Neuronal stem cell (in vitro differentiated cells): ENCODE measurements at regions not wholly inside any gene's neighbourhood (a gene's known extent, or its start where the extent isn't known, plus 50 kb on each side); places are given as distances from the start of the nearest gene placed in this dataset.

Source experiments
- DNase-seq: peaks from one replicate; pipeline ENCODE4 v3.0.0-alpha.2; 2013; ENCODE audit warnings: low spot score
- H2AFZ ChIP-seq: one replicate; pipeline ENCODE4 v1.6.1; 2013; ENCODE audit warnings: mild to moderate bottlenecking, low read length, inconsistent platforms
- H2AK5ac ChIP-seq: 2 replicates; pipeline ENCODE4 v1.6.1; 2013; ENCODE audit warnings: low read depth, mild to moderate bottlenecking, inconsistent platforms, low read length, moderate library complexity, mixed read lengths
- H2BK120ac ChIP-seq: 2 replicates; pipeline ENCODE4 v1.6.1; 2013; ENCODE audit warnings: low read depth, mild to moderate bottlenecking, inconsistent platforms, low read length, moderate library complexity, mixed read lengths
- H2BK12ac ChIP-seq: one replicate; pipeline ENCODE4 v1.6.1; 2013; ENCODE audit warnings: low read length, inconsistent platforms
- H2BK15ac ChIP-seq: 2 replicates; pipeline ENCODE4 v1.6.1; 2013; ENCODE audit warnings: mild to moderate bottlenecking, low read length, inconsistent platforms, mixed read lengths
- H2BK5ac ChIP-seq: one replicate; pipeline ENCODE4 v1.6.1; 2013; ENCODE audit warnings: inconsistent platforms, mild to moderate bottlenecking, low read length, moderate library complexity
- H3K14ac ChIP-seq: one replicate; pipeline ENCODE4 v1.6.1; 2013; ENCODE audit warnings: low read length, inconsistent platforms
- H3K18ac ChIP-seq: 2 replicates; pipeline ENCODE4 v1.6.1; 2013; ENCODE audit warnings: low read length, inconsistent platforms
- H3K23ac ChIP-seq: 2 replicates; pipeline ENCODE4 v1.6.1; 2013; ENCODE audit warnings: low read depth, mild to moderate bottlenecking, mixed read lengths, low read length, inconsistent platforms; ENCODE audit not compliant: poor library complexity
- H3K27ac ChIP-seq: replicated peaks from 3 replicates; pipeline ENCODE4 v1.5.1; 2013; ENCODE audit warnings: low read length, inconsistent platforms
- H3K27me3 ChIP-seq, 3 experiments: 2 replicates each; pipeline ENCODE4 v1.6.1; 2013; ENCODE audit warnings: low read length in 3 of 3, mild to moderate bottlenecking in 2 of 3, inconsistent platforms in 1 of 3, low read depth in 1 of 3, mixed read lengths in 1 of 3, moderate library complexity in 1 of 3; ENCODE audit not compliant: control insufficient read depth in 3 of 3, insufficient read depth in 3 of 3
- H3K36me3 ChIP-seq, 2 donors: replicated peaks in 1 of 2; 2 replicates each; pipeline ENCODE4 v1.6.1; 2013; ENCODE audit warnings: low read length in 2 of 2; ENCODE audit not compliant: control insufficient read depth in 2 of 2, insufficient read depth in 2 of 2
- H3K4ac ChIP-seq: 2 replicates; pipeline ENCODE4 v1.6.1; 2013; ENCODE audit warnings: inconsistent platforms, mild to moderate bottlenecking, low read length, moderate library complexity
- H3K4me1 ChIP-seq, 2 donors: 1 replicate in 1 of 2; 2 replicates in 1 of 2; pipeline ENCODE4 v1.6.1; 2013; ENCODE audit warnings: low read length in 2 of 2, low read depth in 1 of 2; ENCODE audit not compliant: control insufficient read depth in 2 of 2, insufficient read depth in 1 of 2
- H3K4me2 ChIP-seq: one replicate; pipeline ENCODE4 v1.6.1; 2013; ENCODE audit warnings: mild to moderate bottlenecking, low read length, inconsistent platforms; ENCODE audit not compliant: insufficient read depth, poor library complexity, severe bottlenecking
- H3K4me3 ChIP-seq, 2 donors: 2 replicates each; pipeline ENCODE4 v1.5.1; 2013; ENCODE audit warnings: low read length in 2 of 2, mild to moderate bottlenecking in 2 of 2, inconsistent platforms in 1 of 2, moderate library complexity in 1 of 2
- H3K79me1 ChIP-seq: one replicate; pipeline ENCODE4 v1.6.1; 2013; ENCODE audit warnings: low read depth, mild to moderate bottlenecking, inconsistent platforms, low read length, moderate library complexity
- H3K9ac ChIP-seq: one replicate; pipeline ENCODE4 v1.6.1; 2013; ENCODE audit warnings: mild to moderate bottlenecking, low read depth, low read length, inconsistent platforms; ENCODE audit not compliant: poor library complexity
- H3K9me3 ChIP-seq, 2 donors: replicated peaks in 1 of 2; 2 replicates each; pipeline versions ENCODE3 to v1.6.1; 2013; ENCODE audit warnings: low read length in 2 of 2, mild to moderate bottlenecking in 2 of 2, inconsistent platforms in 1 of 2, low read depth in 1 of 2, mixed read lengths in 1 of 2, moderate library complexity in 1 of 2; ENCODE audit not compliant: control insufficient read depth in 2 of 2, insufficient read depth in 1 of 2
- H4K8ac ChIP-seq: one replicate; pipeline ENCODE4 v1.6.1; 2013; ENCODE audit warnings: low read depth, mild to moderate bottlenecking, inconsistent platforms, low read length, moderate library complexity
- H4K91ac ChIP-seq: one replicate; pipeline ENCODE4 v1.6.1; 2013; ENCODE audit warnings: low read length, low read depth, mild to moderate bottlenecking, inconsistent platforms; ENCODE audit not compliant: poor library complexity
- WGBS, 2 donors: extraction: QIAGEN DNeasy Blood & Tissue Kit; methylation state at CpG; one replicate each; pipeline ENCODE4 v1.1.7; 2013; ENCODE audit warnings: missing lambda C conversion rate in 2 of 2, mixed read lengths in 1 of 2; ENCODE audit not compliant: insufficient read length in 2 of 2, insufficient replicate concordance in 1 of 2; ENCODE audit errors: extremely low coverage in 2 of 2; 5-methylcytosine and 5-hydroxymethylcytosine counted together

GRCh38 chr7:9575716-9576115, 1142.3 kb downstream of the NXPH1 start:
- H3K4me1 ChIP-seq, result no peaks in the 10 kb centered on the region
- no peak overlapping the region for H3K4me2 ChIP-seq
- no peak overlapping the region for H2BK120ac ChIP-seq
- no peak for DNase-seq
- H2BK5ac ChIP-seq, result no peak overlapping the region
- H3K27me3 ChIP-seq, result no peaks in the 10 kb centered on the region
- no peak overlapping the region for H3K27ac ChIP-seq
- H3K9me3 ChIP-seq, result no peaks in the 10 kb centered on the region
- no peak overlapping the region for H3K23ac ChIP-seq
- H3K9ac ChIP-seq, result no peak overlapping the region
- H4K91ac ChIP-seq, result no peak overlapping the region
- H3K36me3 ChIP-seq, result no peaks in the 10 kb centered on the region
- no peak overlapping the region for H3K4ac ChIP-seq
- no peak overlapping the region for H2AFZ ChIP-seq
- no peak overlapping the region for H2BK15ac ChIP-seq
- no peak overlapping the region for H2BK12ac ChIP-seq
- H4K8ac ChIP-seq, result no peak overlapping the region
- H2AK5ac ChIP-seq, result no peak overlapping the region
- no peak overlapping the region for H3K18ac ChIP-seq
- WGBS, 2 donors, result no CpG with 5 or more reads among the region's 1 CpG
- H3K14ac ChIP-seq, result no peak overlapping the region
- H3K4me3 ChIP-seq, result no peak overlapping the region
- H3K79me1 ChIP-seq, result no peaks in the 10 kb centered on the region

DNA sequence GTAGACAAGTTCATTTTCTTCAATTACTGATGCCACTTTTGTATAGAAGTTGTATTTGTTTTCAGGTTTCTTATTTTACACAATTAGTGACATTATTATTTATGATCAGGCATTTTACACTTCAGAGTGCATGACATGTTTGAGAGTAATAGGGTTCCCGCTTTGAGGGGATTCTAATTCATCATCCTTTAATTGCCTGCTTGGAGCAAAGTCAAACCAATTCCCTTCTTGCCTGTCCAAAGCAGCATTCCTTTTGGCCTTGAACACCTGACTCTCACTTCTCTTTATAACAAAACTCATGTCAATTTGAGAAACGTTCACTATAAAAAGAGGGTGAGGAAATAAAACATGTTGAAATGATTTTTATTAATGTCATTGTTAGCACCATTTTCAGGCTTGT, 1149.4 kb downstream of the NXPH1 start:
- Histone ChIP-seq H2AK5ac (no peak overlapping the region), H3K36me3 (no peaks in the 10 kb centered on the region), H4K91ac (no peak overlapping the region), H3K4me3 (no peak overlapping the region), H3K9me3 (no peaks in the 10 kb centered on the region), H3K14ac (no peak overlapping the region), H3K79me1 (no peaks in the 10 kb centered on the region), H2AFZ (no peak overlapping the region), H3K9ac (no peak overlapping the region), H3K4ac (no peak overlapping the region), H3K27me3 (no peaks in the 10 kb centered on the region), H2BK120ac (no peak overlapping the region), H2BK12ac (no peak overlapping the region), H3K18ac (no peak overlapping the region), H2BK15ac (no peak overlapping the region), H3K23ac (no peak overlapping the region), H3K4me1 (no peaks in the 10 kb centered on the region), H3K4me2 (no peak overlapping the region), H3K27ac (no peak overlapping the region), H2BK5ac (no peak overlapping the region), H4K8ac (no peak overlapping the region)
- no peak for DNase-seq
- no CpG with 5 or more reads among the region's 2 CpGs for WGBS, 2 donors

DNA sequence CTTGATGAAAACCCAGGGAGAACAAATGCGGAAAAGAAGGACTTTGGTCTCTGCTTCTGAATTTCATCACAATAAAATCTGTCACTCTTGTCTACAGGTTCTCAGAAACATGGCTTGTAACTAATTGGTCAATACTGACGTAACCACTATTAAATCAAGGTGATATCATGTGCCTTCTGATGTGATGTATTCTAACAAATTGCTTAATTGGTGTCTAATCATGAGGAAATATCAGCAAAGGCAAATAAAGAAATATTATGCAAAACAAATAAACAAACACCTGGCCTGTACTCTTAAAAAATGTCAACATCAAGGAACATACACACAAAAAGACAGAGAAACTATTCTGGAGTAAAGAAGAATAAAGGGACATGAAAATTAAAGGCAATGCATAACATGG, 1165.0 kb downstream of the NXPH1 start:
- no peak overlapping the region for H3K18ac ChIP-seq

DNA sequence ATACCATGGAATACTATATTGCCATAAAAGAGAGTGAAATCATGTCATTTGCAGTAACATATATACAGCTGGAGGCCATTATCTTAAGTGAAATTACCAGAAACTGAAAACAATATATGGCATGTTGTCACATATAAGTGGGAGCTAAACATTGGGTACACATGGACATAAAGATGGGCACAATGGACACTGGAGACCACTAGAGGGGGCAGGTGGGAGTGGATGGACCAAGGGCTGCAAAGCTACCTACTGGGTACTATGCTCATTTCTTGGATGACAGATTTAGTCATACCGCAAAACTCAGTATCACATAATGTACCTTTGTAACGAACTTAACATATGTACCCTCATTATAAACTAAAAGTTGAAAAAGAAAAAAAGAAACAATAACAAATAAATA, 1167.6 kb downstream of the NXPH1 start:
- H2BK5ac ChIP-seq, result no peak overlapping the region
- no peak overlapping the region for H2BK15ac ChIP-seq
- H4K91ac ChIP-seq, result no peak overlapping the region
- H3K18ac ChIP-seq, result no peak overlapping the region
- no peak overlapping the region for H2BK120ac ChIP-seq
- H3K4me3 ChIP-seq, result no peak overlapping the region
- H3K79me1 ChIP-seq, result no peaks in the 10 kb centered on the region
- H3K9ac ChIP-seq, result no peak overlapping the region
- H3K4me1 ChIP-seq, result no peaks in the 10 kb centered on the region
- no peak overlapping the region for H3K27ac ChIP-seq
- no peaks in the 10 kb centered on the region for H3K36me3 ChIP-seq
- no peak overlapping the region for H2BK12ac ChIP-seq
- H2AK5ac ChIP-seq, result no peak overlapping the region
- whole genome bisulfite sequencing, 2 donors, result no CpG with 5 or more reads among the region's 2 CpGs
- no peak overlapping the region for H4K8ac ChIP-seq
- H3K9me3 ChIP-seq, result no peaks in the 10 kb centered on the region
- H3K4me2 ChIP-seq, result no peak overlapping the region
- H3K4ac ChIP-seq, result no peak overlapping the region
- H3K14ac ChIP-seq, result no peak overlapping the region
- DNase-seq, result no peak
- no peak overlapping the region for H3K23ac ChIP-seq
- no peaks in the 10 kb centered on the region for H3K27me3 ChIP-seq
- no peak overlapping the region for H2AFZ ChIP-seq

More for the DNA sequence above, 1165.0 kb downstream of the NXPH1 start:
- Histone ChIP-seq H3K23ac (no peak overlapping the region), H3K4me1 (no peaks in the 10 kb centered on the region), H3K27me3 (no peaks in the 10 kb centered on the region), H3K9me3 (no peaks in the 10 kb centered on the region), H3K4me3 (no peak overlapping the region), H3K9ac (no peak overlapping the region), H3K4me2 (no peak overlapping the region), H4K8ac (no peak overlapping the region), H4K91ac (no peak overlapping the region), H2AFZ (no peak overlapping the region), H3K79me1 (no peaks in the 10 kb centered on the region), H2AK5ac (no peak overlapping the region), H2BK12ac (no peak overlapping the region), H2BK120ac (no peak overlapping the region), H2BK5ac (no peak overlapping the region), H3K14ac (no peak overlapping the region), H2BK15ac (no peak overlapping the region), H3K27ac (no peak overlapping the region), H3K4ac (no peak overlapping the region), H3K36me3 (no peaks in the 10 kb centered on the region)
- no CpG with 5 or more reads among the region's 2 CpGs for WGBS, 2 donors
- DNase-seq, result no peak
